K562 (cell line): ENCODE measurements at regions not wholly inside any gene's neighbourhood (a gene's known extent, or its start where the extent isn't known, plus 50 kb on each side); places are given as distances from the start of the nearest gene placed in this dataset.

Source experiments
- ATAC-seq: fragments of 200-7000 bp; cut with Tn5 transposase; 3 replicates; pipeline ENCODE4 v1.9.1; 2020; ENCODE audit warnings: moderate library complexity
- BruUV-seq: library from RNA; stranded (reverse); fragments of 400-500 nt; replicated peaks from 2 replicates; lab custom pipeline; 2021; lab: Mats Ljungman, UMichigan
- CTCF ChIA-PET: fragments of 300-600 bp; formaldehyde crosslinking; extraction: SDS; loops from one replicate; lab custom pipeline; 2021; ENCODE audit warnings: low intra/inter-chr PET ratio; lab: Yijun Ruan, JAX
- POLR2A ChIA-PET: fragments of 300-600, 350-650 bp; sonication (Branson Sonifier 250); formaldehyde crosslinking; extraction: SDS; loops from one replicate; lab custom pipeline; 2021; ENCODE audit warnings: antibody characterized with exemption, inconsistent platforms; lab: Yijun Ruan, JAX
- DNase-seq, 4 experiments: peaks; one replicate each; pipeline versions ENCODE4 v3.0.0 to v3.0.0-alpha.2; 2011 to 2018; ENCODE audit warnings: low spot score in 3 of 4, mixed read lengths in 3 of 4; ENCODE audit errors: extremely low read depth in 1 of 4
- FAIRE-seq: peaks from 2 replicates; lab custom pipeline; 2011; peaks lifted over from hg19 to GRCh38; lab: Jason Lieb, UNC
- H2AFZ ChIP-seq: 2 replicates; pipeline ENCODE4 v1.6.0; 2011; ENCODE audit warnings: low read depth, low read length, control low read depth, inconsistent platforms
- H3K27ac ChIP-seq: fragments of 200-600 bp; 3 replicates; pipeline ENCODE4 v1.8.0; 2011; ENCODE audit warnings: low read depth, mild to moderate bottlenecking, control low read depth, inconsistent platforms, low read length, moderate library complexity, mixed read lengths; ENCODE audit errors: extremely low read depth
- H3K27me3 ChIP-seq, 2 experiments: fragments of 300-600 bp in 1 of 2; 2 replicates in 1 of 2; 3 replicates in 1 of 2; pipeline versions ENCODE4 v1.6.0 to v1.8.0; 2011; ENCODE audit warnings: inconsistent platforms in 2 of 2, low read length in 2 of 2, mild to moderate bottlenecking in 1 of 2, mixed read lengths in 1 of 2, moderate library complexity in 1 of 2; ENCODE audit not compliant: control insufficient read depth in 2 of 2, insufficient read depth in 2 of 2
- H3K36me3 ChIP-seq: fragments of 300-600 bp; 3 replicates; pipeline ENCODE4 v1.8.0; 2011; ENCODE audit warnings: mild to moderate bottlenecking, low read length, inconsistent platforms; ENCODE audit not compliant: control insufficient read depth, insufficient read depth
- H3K4me1 ChIP-seq, 2 experiments: fragments of 200-600 bp in 1 of 2; replicated peaks in 1 of 2; 2 replicates in 1 of 2; 3 replicates in 1 of 2; pipeline versions ENCODE4 v1.5.1 to v1.8.0; 2011; ENCODE audit warnings: inconsistent platforms in 2 of 2, low read length in 2 of 2, mild to moderate bottlenecking in 1 of 2, mixed read lengths in 1 of 2, moderate library complexity in 1 of 2; ENCODE audit not compliant: control insufficient read depth in 2 of 2, insufficient read depth in 2 of 2
- H3K4me2 ChIP-seq: 2 replicates; pipeline ENCODE4 v1.6.1; 2011; ENCODE audit warnings: low read length, control low read depth, inconsistent platforms, mixed read lengths; ENCODE audit not compliant: insufficient read depth
- H3K4me3 ChIP-seq: fragments of 200-600 bp; sonication (generic), shearing (Covaris generic); 2 replicates; pipeline ENCODE4 v1.5.1; 2016; ENCODE audit warnings: control low read depth, inconsistent platforms
- H3K79me2 ChIP-seq: fragments of 200-600 bp; 3 replicates; pipeline ENCODE4 v1.8.0; 2011; ENCODE audit warnings: low read length, inconsistent platforms; ENCODE audit not compliant: control insufficient read depth, insufficient read depth
- H3K9ac ChIP-seq, 2 experiments: 2 replicates each; pipeline versions ENCODE4 v1.6.0 to v1.6.1; 2011; ENCODE audit warnings: low read depth in 2 of 2, low read length in 2 of 2, control low read depth in 1 of 2, inconsistent platforms in 1 of 2, mild to moderate bottlenecking in 1 of 2, mixed read lengths in 1 of 2; ENCODE audit not compliant: insufficient read depth in 1 of 2
- H3K9me1 ChIP-seq: one replicate; pipeline ENCODE4 v1.6.0; 2011; ENCODE audit warnings: inconsistent platforms, mild to moderate bottlenecking, low read length, moderate library complexity; ENCODE audit not compliant: control insufficient read depth, insufficient read depth
- H3K9me3 ChIP-seq: replicated peaks from 2 replicates; pipeline ENCODE4 v1.5.1; 2011; ENCODE audit warnings: low read depth, low read length, inconsistent platforms; ENCODE audit not compliant: control insufficient read depth, insufficient read depth
- H4K20me1 ChIP-seq: replicated peaks from 2 replicates; pipeline ENCODE4 v1.6.1; 2011; ENCODE audit warnings: low read length, inconsistent platforms, mixed read lengths; ENCODE audit not compliant: control insufficient read depth, insufficient read depth
- BDP1 ChIP-seq: IDR thresholded peaks from 3 replicates; pipeline ENCODE4 v1.6.1; 2011; ENCODE audit not compliant: insufficient read length, insufficient read depth
- EZH2 ChIP-seq: IDR thresholded peaks from 2 replicates; pipeline ENCODE4 v1.6.1; 2012; ENCODE audit warnings: low read depth, mild to moderate bottlenecking, inconsistent platforms, low read length, borderline replicate concordance
- KDM2B ChIP-seq: fragments of 250-450 bp; sonication (Bioruptor Pico); IDR thresholded peaks from 2 replicates; pipeline ENCODE4 v1.8.0; 2021; ENCODE audit warnings: mild to moderate bottlenecking, moderate library complexity
- ZFX ChIP-seq: sonication (generic); formaldehyde crosslinking; IDR thresholded peaks from 2 replicates; pipeline ENCODE4 v1.8.0; 2022; ENCODE audit warnings: mild to moderate bottlenecking, missing genetic modification reagents, moderate library complexity
- ZNF407 ChIP-seq: fragments of 450-650 bp; IDR thresholded peaks from 2 replicates; pipeline ENCODE4 v1.6.1; 2016; ENCODE audit warnings: low read depth
- ZNF408 ChIP-seq: fragments of 250-450 bp; sonication (Bioruptor Pico); IDR thresholded peaks from 2 replicates; pipeline ENCODE4 v1.4.0; 2020; ENCODE audit warnings: low read depth, mild to moderate bottlenecking, moderate library complexity
- ZNF655 ChIP-seq: fragments of 250-450 bp; sonication (Bioruptor Pico); IDR thresholded peaks from 2 replicates; pipeline ENCODE4 v1.5.0; 2021
- in situ Hi-C: fragments of 300-500 bp; cut with MboI; formaldehyde crosslinking; loops from 4 replicates; pipeline ENCODE4 v1.15.0; 2018; ENCODE audit warnings: inconsistent platforms, mixed read lengths
- intact Hi-C: fragments of 100-400 bp; cut with micrococcal nuclease; formaldehyde crosslinking; loops from 2 replicates; pipeline ENCODE4 v1.14.2; 2022

GRCh38 chr2:150575861-150576260 lies 88.4 kb upstream of the RND3 start (continued):
- no peak for TF ChIP-seq ZNF655 (CRISPR knock-in tag)
- TF ChIP-seq EZH2 = no peak
- no peak for TF ChIP-seq ZFX (CRISPR knock-in tag)
- TF ChIP-seq KDM2B (CRISPR knock-in tag) = no peak
- no peak for TF ChIP-seq BDP1
- TF ChIP-seq, all 486 proteins: peak for 0

GRCh38 chr2:150572961-150573395 lies 85.5 kb upstream of the RND3 start:
- no peaks in the 10 kb centered on the region for H3K79me2 ChIP-seq
- no peaks in the 10 kb centered on the region for H3K9me1 ChIP-seq
- no peak overlapping the region for H3K27ac ChIP-seq
- POLR2A ChIA-PET = no interaction called here
- no peaks in the 10 kb centered on the region; the same call in 1 of the 2 replicates for H3K9me3 ChIP-seq
- FAIRE-seq (no peak), ATAC-seq (no peak)
- H3K9ac ChIP-seq = no peak overlapping the region
- BruUV-seq = no TSS peak
- no peaks in the 10 kb centered on the region for H3K36me3 ChIP-seq
- no peaks in the 10 kb centered on the region for H3K27me3 ChIP-seq
- no peak overlapping the region for H3K4me3 ChIP-seq
- TF ChIP-seq ZNF407 (no peak), ZNF408 (CRISPR knock-in tag) (no peak)
- TF ChIP-seq, all 486 proteins: peak for 0
- Histone ChIP-seq H3K4me2 (no peak overlapping the region), H4K20me1 (no peaks in the 10 kb centered on the region), H3K4me1 (no peaks in the 10 kb centered on the region), H2AFZ (no peak overlapping the region)
- CTCF ChIA-PET = no interaction called here
- in situ Hi-C loops = no loop called here
- no peak for DNase-seq
- intact Hi-C loops = no loop called here
